Keratinocyte (primary cell): ENCODE measurements at regions not wholly inside any gene's neighbourhood (a gene's known extent, or its start where the extent isn't known, plus 50 kb on each side); places are given as distances from the start of the nearest gene placed in this dataset.

Source experiments
- DNase-seq: peaks from one replicate; pipeline ENCODE4 v3.0.0-alpha.2; 2011; ENCODE audit warnings: low read depth, missing footprints, low spot score
- FAIRE-seq: peaks from 2 replicates; lab custom pipeline; 2011; peaks lifted over from hg19 to GRCh38; lab: Jason Lieb, UNC
- H2AFZ ChIP-seq: 2 replicates; pipeline ENCODE4 v1.6.0; 2012; ENCODE audit warnings: low read length, control low read depth, inconsistent platforms; ENCODE audit not compliant: control insufficient read depth
- H3K27ac ChIP-seq: 2 replicates; pipeline ENCODE4 v1.5.1; 2011; ENCODE audit warnings: low read length; ENCODE audit not compliant: control insufficient read depth, insufficient read depth
- H3K27me3 ChIP-seq: 3 replicates; pipeline ENCODE4 v1.6.0; 2011; ENCODE audit warnings: low read length; ENCODE audit not compliant: control insufficient read depth, insufficient read depth; ENCODE audit errors: extremely low read depth
- H3K36me3 ChIP-seq, 2 experiments: 2 replicates in 1 of 2; 3 replicates in 1 of 2; pipeline ENCODE4 v1.5.1; 2011; ENCODE audit warnings: low read length in 2 of 2, mild to moderate bottlenecking in 1 of 2; ENCODE audit not compliant: control insufficient read depth in 2 of 2, insufficient read depth in 2 of 2; ENCODE audit errors: extremely low read depth in 1 of 2
- H3K4me1 ChIP-seq: 3 replicates; pipeline ENCODE4 v1.5.1; 2011; ENCODE audit warnings: low read length; ENCODE audit not compliant: control insufficient read depth, insufficient read depth; ENCODE audit errors: extremely low read depth
- H3K4me2 ChIP-seq: 3 replicates; pipeline ENCODE4 v1.6.0; 2011; ENCODE audit warnings: low read depth, low read length; ENCODE audit not compliant: control insufficient read depth, insufficient read depth; ENCODE audit errors: extremely low read depth
- H3K4me3 ChIP-seq, 3 experiments: fragments of 200-600 bp in 1 of 3; sonication (generic) in 1 of 3; 2 replicates in 2 of 3; 3 replicates in 1 of 3; pipeline ENCODE4 v1.5.1; 2011 to 2016; ENCODE audit warnings: low read length in 3 of 3, mild to moderate bottlenecking in 3 of 3, control low read depth in 2 of 3, inconsistent platforms in 1 of 3, low read depth in 1 of 3, mixed read lengths in 1 of 3, mixed run types in 1 of 3, moderate library complexity in 1 of 3; ENCODE audit not compliant: control insufficient read depth in 2 of 3, insufficient read depth in 2 of 3; ENCODE audit errors: extremely low read depth in 1 of 3
- H3K79me2 ChIP-seq: 2 replicates; pipeline ENCODE4 v1.6.0; 2012; ENCODE audit warnings: low read length; ENCODE audit not compliant: control insufficient read depth, insufficient read depth
- H3K9ac ChIP-seq: 3 replicates; pipeline ENCODE4 v1.6.0; 2011; ENCODE audit warnings: low read length; ENCODE audit not compliant: control insufficient read depth, insufficient read depth; ENCODE audit errors: extremely low read depth
- H3K9me1 ChIP-seq: 3 replicates; pipeline ENCODE4 v1.6.0; 2011; ENCODE audit warnings: low read length; ENCODE audit not compliant: control insufficient read depth, insufficient read depth; ENCODE audit errors: extremely low read depth
- H3K9me3 ChIP-seq: 2 replicates; pipeline ENCODE4 v1.5.1; 2012; ENCODE audit warnings: low read depth, low read length; ENCODE audit not compliant: control insufficient read depth
- H4K20me1 ChIP-seq: 3 replicates; pipeline ENCODE4 v1.6.0; 2011; ENCODE audit warnings: low read length; ENCODE audit not compliant: control insufficient read depth, insufficient read depth; ENCODE audit errors: extremely low read depth
- EZH2 ChIP-seq: IDR thresholded peaks from one replicate; pipeline ENCODE4 v1.6.1; 2012; ENCODE audit warnings: inconsistent platforms, mild to moderate bottlenecking, low read length, moderate library complexity
- dilution Hi-C: fragments of 300-500 bp; cut with MboI; formaldehyde crosslinking; loops from one replicate; pipeline ENCODE4 v1.7.0; 2020; ENCODE audit warnings: low sequenced_read_pairs; ENCODE audit not compliant: extremely low pct_ligation_motif_present
- TF ChIP-seq, protein P1 (sequence below), 3 experiments: IDR thresholded peaks in 1 of 3; conservative IDR thresholded peaks in 1 of 3; optimal IDR thresholded peaks in 1 of 3; 2 replicates in 2 of 3; 3 replicates in 1 of 3; pipeline versions ENCODE3 to v1.5.1; 2011; ENCODE audit warnings: low read length in 3 of 3, mild to moderate bottlenecking in 3 of 3, moderate library complexity in 2 of 3, control low read depth in 1 of 3, inconsistent platforms in 1 of 3; ENCODE audit not compliant: insufficient read depth in 2 of 3; ENCODE audit errors: extremely low read depth in 1 of 3

DNA sequence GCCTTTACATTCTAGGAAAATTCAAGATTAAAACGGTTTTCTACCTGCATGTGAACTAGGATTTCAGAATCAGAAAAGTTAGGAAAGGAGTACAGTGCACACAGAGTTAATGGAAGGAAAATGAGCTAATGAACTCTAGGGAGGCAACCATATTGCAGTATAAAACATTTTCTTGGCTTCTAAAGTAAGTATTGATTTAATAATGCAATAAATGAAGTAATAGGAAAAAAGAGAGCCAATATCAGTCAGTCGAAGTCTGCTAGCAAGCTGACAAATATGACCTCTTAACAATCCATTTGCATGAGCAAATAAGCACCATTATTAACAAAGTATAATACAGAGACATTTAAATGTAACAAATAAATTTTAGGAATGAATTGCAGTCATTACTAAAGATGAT is 80.2 kb upstream of the COL3A1 start:
- Histone ChIP-seq H3K4me1 (no peaks in the 10 kb centered on the region), H3K4me3 (no peak overlapping the region), H4K20me1 (no peaks in the 10 kb centered on the region), H3K9me1 (no peaks in the 10 kb centered on the region), H3K27me3 (no peaks in the 10 kb centered on the region), H3K79me2 (no peaks in the 10 kb centered on the region), H3K4me2 (no peak overlapping the region), H3K9ac (no peak overlapping the region), H2AFZ (no peak overlapping the region), H3K9me3 (no peaks in the 10 kb centered on the region), H3K36me3 (no peaks in the 10 kb centered on the region), H3K27ac (no peak overlapping the region)
- FAIRE-seq (no peak), DNase-seq (no peak)
- TF ChIP-seq EZH2, result no peak
- TF ChIP-seq, protein P1, sequence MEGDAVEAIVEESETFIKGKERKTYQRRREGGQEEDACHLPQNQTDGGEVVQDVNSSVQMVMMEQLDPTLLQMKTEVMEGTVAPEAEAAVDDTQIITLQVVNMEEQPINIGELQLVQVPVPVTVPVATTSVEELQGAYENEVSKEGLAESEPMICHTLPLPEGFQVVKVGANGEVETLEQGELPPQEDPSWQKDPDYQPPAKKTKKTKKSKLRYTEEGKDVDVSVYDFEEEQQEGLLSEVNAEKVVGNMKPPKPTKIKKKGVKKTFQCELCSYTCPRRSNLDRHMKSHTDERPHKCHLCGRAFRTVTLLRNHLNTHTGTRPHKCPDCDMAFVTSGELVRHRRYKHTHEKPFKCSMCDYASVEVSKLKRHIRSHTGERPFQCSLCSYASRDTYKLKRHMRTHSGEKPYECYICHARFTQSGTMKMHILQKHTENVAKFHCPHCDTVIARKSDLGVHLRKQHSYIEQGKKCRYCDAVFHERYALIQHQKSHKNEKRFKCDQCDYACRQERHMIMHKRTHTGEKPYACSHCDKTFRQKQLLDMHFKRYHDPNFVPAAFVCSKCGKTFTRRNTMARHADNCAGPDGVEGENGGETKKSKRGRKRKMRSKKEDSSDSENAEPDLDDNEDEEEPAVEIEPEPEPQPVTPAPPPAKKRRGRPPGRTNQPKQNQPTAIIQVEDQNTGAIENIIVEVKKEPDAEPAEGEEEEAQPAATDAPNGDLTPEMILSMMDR (optimal IDR thresholded peaks at IDR 0.05 in 1 of 3, IDR thresholded peaks at IDR 0.05 in 1 of 3, conservative IDR thresholded peaks at IDR 0.05 in 1 of 3; ENCODE audit: extremely low read depth in 1 of 3, insufficient read depth in 2 of 3, low read length in 3 of 3), result no peak
- dilution Hi-C loops, result no loop called here

DNA sequence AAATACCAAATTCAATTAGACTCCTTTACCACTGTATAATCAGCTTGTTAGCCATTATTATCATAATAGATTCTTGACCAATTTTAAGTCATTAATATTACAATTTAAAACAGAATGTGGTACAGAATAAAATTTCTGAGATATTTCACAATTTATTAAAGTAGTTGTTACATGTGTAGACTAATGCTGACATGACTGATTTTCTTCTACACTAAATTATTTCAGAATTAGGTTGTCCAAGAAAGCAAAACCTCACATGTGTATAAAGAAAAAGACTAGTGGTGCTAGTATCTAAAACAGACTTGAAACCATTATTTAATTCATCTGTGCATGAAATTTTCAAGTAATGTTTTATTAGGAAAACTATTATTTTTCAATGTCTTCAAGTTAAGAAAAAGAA is 79.2 kb upstream of the COL3A1 start:
- Histone ChIP-seq H3K4me1 (no peaks in the 10 kb centered on the region), H3K79me2 (no peaks in the 10 kb centered on the region), H4K20me1 (no peaks in the 10 kb centered on the region), H3K9ac (no peak overlapping the region), H3K36me3 (no peaks in the 10 kb centered on the region), H3K27ac (no peak overlapping the region), H3K4me3 (no peak overlapping the region), H3K4me2 (no peak overlapping the region), H2AFZ (no peak overlapping the region), H3K9me1 (no peaks in the 10 kb centered on the region), H3K9me3 (no peaks in the 10 kb centered on the region), H3K27me3 (no peaks in the 10 kb centered on the region)
- TF ChIP-seq EZH2, result no peak
- TF ChIP-seq, protein P1 (optimal IDR thresholded peaks at IDR 0.05 in 1 of 3, IDR thresholded peaks at IDR 0.05 in 1 of 3, conservative IDR thresholded peaks at IDR 0.05 in 1 of 3; ENCODE audit: extremely low read depth in 1 of 3, insufficient read depth in 2 of 3, low read length in 3 of 3), result no peak
- DNase-seq (no peak), FAIRE-seq (no peak)
- dilution Hi-C loops, result no loop called here
